A549 (cell line): ENCODE measurements at regions not wholly inside any gene's neighbourhood (a gene's known extent, or its start where the extent isn't known, plus 50 kb on each side); places are given as distances from the start of the nearest gene placed in this dataset.
"Not testable (repeated sequence)": the region's sequence is repeated elsewhere in the genome, so short reads cannot be mapped to it uniquely, and the experiment has no call there.

Experiments used
- CBX8 ChIP-seq: fragments of 200-600 bp; sonication (generic); IDR thresholded peaks from 2 replicates; pipeline ENCODE4 v1.6.1; 2016
- EP300 ChIP-seq, 2 experiments: fragments of >200 bp; sonication (Bioruptor Twin); formaldehyde crosslinking; IDR thresholded peaks; 2 replicates in 1 of 2; 3 replicates in 1 of 2; pipeline ENCODE4 v1.6.1; 2016 to 2017
- MYC ChIP-seq: IDR thresholded peaks from 2 replicates; pipeline ENCODE4 v1.6.1; 2012; ENCODE audit warnings: mild to moderate bottlenecking, inconsistent platforms, low read length, improper control_type of control experiment, borderline replicate concordance
- POLR2A ChIP-seq: IDR thresholded peaks from 2 replicates; pipeline ENCODE4 v1.6.1; 2012; ENCODE audit warnings: mild to moderate bottlenecking, low read length
- RAD21 ChIP-seq, 2 experiments: fragments of >200 bp in 1 of 2; sonication (Bioruptor Twin) in 1 of 2; formaldehyde crosslinking in 1 of 2; IDR thresholded peaks in 1 of 2; conservative IDR thresholded peaks in 1 of 2; 2 replicates in 1 of 2; 3 replicates in 1 of 2; pipeline ENCODE4 v1.6.1; 2012 to 2018; ENCODE audit warnings: inconsistent platforms in 1 of 2

DNA sequence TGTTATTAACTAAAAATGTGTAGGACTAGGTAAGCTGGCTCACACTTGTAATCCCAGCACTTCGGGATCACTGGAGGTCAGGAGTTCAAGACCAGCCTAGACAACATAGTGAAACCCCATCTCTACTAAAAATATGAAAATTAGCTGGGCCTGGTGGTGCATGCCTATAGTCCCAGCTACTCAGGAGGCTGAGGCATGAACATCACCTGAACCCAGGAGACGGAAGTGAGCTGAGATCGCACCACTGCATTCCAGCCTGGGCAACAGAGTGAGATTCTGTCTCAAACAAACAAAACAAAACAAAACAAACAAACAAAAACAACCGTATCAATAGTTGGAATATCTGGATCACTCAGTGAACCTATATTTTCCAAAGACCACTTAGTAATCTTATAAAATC is 4759.1 kb upstream of the OR11H1 start:
- TF ChIP-seq CBX8; MYC; EP300 (IDR thresholded peaks at IDR 0.05); POLR2A; RAD21 (conservative IDR thresholded peaks at IDR 0.05 in 1 of 2, IDR thresholded peaks at IDR 0.05 in 1 of 2): not testable (repeated sequence)
